ENCODE measurements at regions not wholly inside any gene's neighbourhood (a gene's known extent, or its start where the extent isn't known, plus 50 kb on each side); places are given as distances from the start of the nearest gene placed in this dataset.

DNA sequence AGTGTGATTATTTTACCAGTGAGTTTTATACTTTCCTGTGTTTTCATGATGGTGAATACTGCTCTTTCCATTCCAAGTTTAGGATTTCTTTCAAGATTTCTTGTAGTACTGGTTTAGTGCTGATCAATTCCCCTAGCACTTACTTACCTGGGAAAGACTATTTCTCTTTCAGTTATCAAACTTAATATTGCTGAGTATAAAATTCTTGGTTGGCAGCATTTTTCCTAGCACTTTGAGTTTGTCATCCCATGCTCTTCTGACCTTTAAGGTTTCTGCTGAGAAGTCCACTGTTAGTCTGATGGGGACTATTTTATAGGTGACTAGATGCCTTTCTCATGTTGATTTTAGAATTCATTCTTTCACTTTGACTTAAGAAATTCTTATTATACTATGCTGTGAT, 842.8 kb upstream of the CITED2 start:
- DNase-seq (ENCODE audit: low read depth) (no peak), FAIRE-seq (no peak)
- TF ChIP-seq, protein P1, sequence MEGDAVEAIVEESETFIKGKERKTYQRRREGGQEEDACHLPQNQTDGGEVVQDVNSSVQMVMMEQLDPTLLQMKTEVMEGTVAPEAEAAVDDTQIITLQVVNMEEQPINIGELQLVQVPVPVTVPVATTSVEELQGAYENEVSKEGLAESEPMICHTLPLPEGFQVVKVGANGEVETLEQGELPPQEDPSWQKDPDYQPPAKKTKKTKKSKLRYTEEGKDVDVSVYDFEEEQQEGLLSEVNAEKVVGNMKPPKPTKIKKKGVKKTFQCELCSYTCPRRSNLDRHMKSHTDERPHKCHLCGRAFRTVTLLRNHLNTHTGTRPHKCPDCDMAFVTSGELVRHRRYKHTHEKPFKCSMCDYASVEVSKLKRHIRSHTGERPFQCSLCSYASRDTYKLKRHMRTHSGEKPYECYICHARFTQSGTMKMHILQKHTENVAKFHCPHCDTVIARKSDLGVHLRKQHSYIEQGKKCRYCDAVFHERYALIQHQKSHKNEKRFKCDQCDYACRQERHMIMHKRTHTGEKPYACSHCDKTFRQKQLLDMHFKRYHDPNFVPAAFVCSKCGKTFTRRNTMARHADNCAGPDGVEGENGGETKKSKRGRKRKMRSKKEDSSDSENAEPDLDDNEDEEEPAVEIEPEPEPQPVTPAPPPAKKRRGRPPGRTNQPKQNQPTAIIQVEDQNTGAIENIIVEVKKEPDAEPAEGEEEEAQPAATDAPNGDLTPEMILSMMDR (IDR thresholded peaks at IDR 0.05; ENCODE audit: insufficient read depth, low read length, severe bottlenecking): no peak
- Histone ChIP-seq H3K4me3 (ENCODE audit: low read depth, low read length) (no peak overlapping the region), H3K27me3 (ENCODE audit: control insufficient read depth, insufficient read depth, low read length) (no peaks in the 10 kb centered on the region), H3K36me3 (ENCODE audit: control insufficient read depth, insufficient read depth, low read length) (no peaks in the 10 kb centered on the region)

GRCh38 chr6:140209775-140210174, 835.3 kb upstream of the CITED2 start:
- no peak for FAIRE-seq
- Histone ChIP-seq H3K27me3 (ENCODE audit: control insufficient read depth, insufficient read depth, low read length) (no peaks in the 10 kb centered on the region), H3K36me3 (ENCODE audit: control insufficient read depth, insufficient read depth, low read length) (no peaks in the 10 kb centered on the region), H3K4me3 (ENCODE audit: low read depth, low read length) (no peak overlapping the region)
- TF ChIP-seq, protein P1 (IDR thresholded peaks at IDR 0.05; ENCODE audit: insufficient read depth, low read length, severe bottlenecking): no peak
- DNase-seq (ENCODE audit: low read depth): no peak

GRCh38 chr6:140208286-140208685, 833.8 kb upstream of the CITED2 start:
- Histone ChIP-seq H3K36me3 (ENCODE audit: control insufficient read depth, insufficient read depth, low read length) (no peaks in the 10 kb centered on the region), H3K4me3 (ENCODE audit: low read depth, low read length) (no peak overlapping the region), H3K27me3 (ENCODE audit: control insufficient read depth, insufficient read depth, low read length) (no peaks in the 10 kb centered on the region)
- FAIRE-seq (no peak), DNase-seq (ENCODE audit: low read depth) (no peak)
- TF ChIP-seq, protein P1 (IDR thresholded peaks at IDR 0.05; ENCODE audit: insufficient read depth, low read length, severe bottlenecking): no peak

DNA sequence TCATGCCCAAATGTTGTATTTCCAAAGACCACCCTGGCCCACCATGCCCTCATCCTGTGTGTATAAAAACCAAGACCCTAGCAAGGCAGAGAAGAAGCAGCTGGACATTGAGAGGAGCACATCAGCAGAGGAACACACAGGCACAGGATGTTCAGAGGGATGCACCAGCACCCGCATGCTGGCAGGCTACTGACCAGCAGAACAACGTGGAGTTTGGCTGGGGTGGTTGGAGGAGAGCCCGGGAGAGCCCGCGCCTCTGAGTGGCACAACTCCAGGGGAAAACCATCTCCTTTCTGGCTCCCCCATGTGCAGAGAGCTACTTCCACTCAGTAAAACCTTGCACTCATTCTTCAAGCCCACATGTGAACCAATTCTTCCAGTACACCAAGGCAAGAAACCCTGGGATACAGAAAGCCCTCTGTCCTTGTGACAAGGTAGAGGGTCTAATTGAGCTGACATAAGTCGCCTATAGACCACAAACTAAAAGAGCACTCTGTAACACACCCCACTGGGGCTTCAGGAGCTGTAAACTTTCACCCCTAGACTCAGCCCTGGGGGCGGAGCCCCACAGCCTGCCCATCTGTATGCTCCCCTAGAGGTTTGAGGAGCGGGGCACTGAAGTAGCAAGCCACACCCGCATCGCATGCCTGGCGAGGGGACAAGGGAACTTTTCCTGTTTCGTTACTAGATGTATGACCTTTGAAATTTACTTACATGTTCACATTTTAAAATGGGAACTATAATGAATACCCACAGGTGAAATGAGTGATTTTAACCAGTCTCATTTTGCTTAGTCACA, 831.5 kb upstream of the CITED2 start:
- H3K4me3 ChIP-seq (ENCODE audit: low read depth, low read length): no peak overlapping the region
- no peaks in the 10 kb centered on the region for H3K27me3 ChIP-seq (ENCODE audit: control insufficient read depth, insufficient read depth, low read length)
- DNase-seq (ENCODE audit: low read depth) (no peak), FAIRE-seq (no peak)
- TF ChIP-seq, protein P1 (IDR thresholded peaks at IDR 0.05; ENCODE audit: insufficient read depth, low read length, severe bottlenecking): no peak
- no peaks in the 10 kb centered on the region for H3K36me3 ChIP-seq (ENCODE audit: control insufficient read depth, insufficient read depth, low read length)

GRCh38 chr6:140204154-140204553, 829.7 kb upstream of the CITED2 start:
- DNase-seq (ENCODE audit: low read depth) (no peak), FAIRE-seq (no peak)
- H3K36me3 ChIP-seq (ENCODE audit: control insufficient read depth, insufficient read depth, low read length): no peaks in the 10 kb centered on the region
- TF ChIP-seq, protein P1 (IDR thresholded peaks at IDR 0.05; ENCODE audit: insufficient read depth, low read length, severe bottlenecking): no peak
- H3K4me3 ChIP-seq (ENCODE audit: low read depth, low read length): no peak overlapping the region
- H3K27me3 ChIP-seq (ENCODE audit: control insufficient read depth, insufficient read depth, low read length): no peaks in the 10 kb centered on the region

All from bronchial epithelial cell (primary cell).